Mesenchymal stem cell (in vitro differentiated cells and primary cell): ENCODE measurements at regions not wholly inside any gene's neighbourhood (a gene's known extent, or its start where the extent isn't known, plus 50 kb on each side); places are given as distances from the start of the nearest gene placed in this dataset.

Experiments
- DNase-seq: peaks from one replicate; pipeline ENCODE4 v3.0.0-alpha.2; 2013
- H2AFZ ChIP-seq: one replicate; pipeline ENCODE4 v1.6.1; 2013; ENCODE audit warnings: low read depth, mild to moderate bottlenecking, control low read depth, inconsistent platforms, low read length, moderate library complexity
- H2AK5ac ChIP-seq: 2 replicates; pipeline ENCODE4 v1.6.1; 2013; ENCODE audit warnings: low read length, moderate library complexity, mild to moderate bottlenecking, inconsistent platforms; ENCODE audit not compliant: severe bottlenecking
- H2BK120ac ChIP-seq: one replicate; pipeline ENCODE4 v1.6.1; 2013; ENCODE audit warnings: low read depth, mild to moderate bottlenecking, inconsistent platforms, low read length, moderate library complexity
- H2BK12ac ChIP-seq, 2 experiments: one replicate each; pipeline ENCODE4 v1.6.1; 2013; ENCODE audit warnings: inconsistent platforms in 2 of 2, low read length in 2 of 2, mild to moderate bottlenecking in 2 of 2, moderate library complexity in 2 of 2, control low read depth in 1 of 2
- H2BK15ac ChIP-seq: one replicate; pipeline ENCODE4 v1.6.1; 2013; ENCODE audit warnings: mild to moderate bottlenecking, low read depth, inconsistent platforms; ENCODE audit not compliant: poor library complexity, severe bottlenecking
- H2BK5ac ChIP-seq: 2 replicates; pipeline ENCODE4 v1.6.1; 2013; ENCODE audit warnings: low read depth, mild to moderate bottlenecking, low read length, control low read depth, inconsistent platforms; ENCODE audit not compliant: poor library complexity, severe bottlenecking
- H3K14ac ChIP-seq, 2 experiments: one replicate each; pipeline ENCODE4 v1.6.1; 2013; ENCODE audit warnings: inconsistent platforms in 2 of 2, low read length in 2 of 2, control low read depth in 1 of 2, mild to moderate bottlenecking in 1 of 2, moderate library complexity in 1 of 2
- H3K18ac ChIP-seq, 2 experiments: one replicate each; pipeline ENCODE4 v1.6.1; 2013; ENCODE audit warnings: inconsistent platforms in 2 of 2, low read length in 2 of 2, control low read depth in 1 of 2, low read depth in 1 of 2, mild to moderate bottlenecking in 1 of 2
- H3K23ac ChIP-seq, 2 experiments: one replicate each; pipeline ENCODE4 v1.6.1; 2013; ENCODE audit warnings: inconsistent platforms in 2 of 2, low read length in 2 of 2, mild to moderate bottlenecking in 2 of 2, moderate library complexity in 2 of 2, control low read depth in 1 of 2
- H3K27ac ChIP-seq: 2 replicates; pipeline ENCODE4 v1.5.1; 2013; ENCODE audit warnings: mild to moderate bottlenecking, moderate library complexity, low read length, control low read depth, inconsistent platforms; ENCODE audit not compliant: poor library complexity, severe bottlenecking
- H3K27me3 ChIP-seq, 2 experiments: 2 replicates each; pipeline versions ENCODE4 v1.6.1 to v1.7.0; 2013; ENCODE audit warnings: low read length in 2 of 2, mild to moderate bottlenecking in 2 of 2, moderate library complexity in 2 of 2, control low read depth in 1 of 2, inconsistent platforms in 1 of 2; ENCODE audit not compliant: control insufficient read depth in 1 of 2, insufficient read depth in 1 of 2
- H3K36me3 ChIP-seq, 2 experiments: 2 replicates each; pipeline versions ENCODE4 v1.6.1 to v1.7.0; 2013; ENCODE audit warnings: low read length in 2 of 2, control low read depth in 1 of 2, inconsistent platforms in 1 of 2, low read depth in 1 of 2, mild to moderate bottlenecking in 1 of 2; ENCODE audit not compliant: insufficient read depth in 2 of 2, control insufficient read depth in 1 of 2
- H3K4ac ChIP-seq, 2 experiments: one replicate each; pipeline ENCODE4 v1.6.1; 2013; ENCODE audit warnings: inconsistent platforms in 2 of 2, low read length in 2 of 2, mild to moderate bottlenecking in 2 of 2, moderate library complexity in 2 of 2, control low read depth in 1 of 2, low read depth in 1 of 2
- H3K4me1 ChIP-seq: 2 replicates; pipeline ENCODE4 v1.6.1; 2013; ENCODE audit warnings: low read depth, low read length, control low read depth; ENCODE audit not compliant: control insufficient read depth, insufficient read depth
- H3K4me2 ChIP-seq: 2 replicates; pipeline ENCODE4 v1.6.1; 2013; ENCODE audit warnings: low read length, mild to moderate bottlenecking, inconsistent platforms; ENCODE audit not compliant: poor library complexity, severe bottlenecking
- H3K4me3 ChIP-seq, 2 experiments: 2 replicates each; pipeline versions ENCODE4 v1.5.1 to v1.7.0; 2013; ENCODE audit warnings: low read length in 2 of 2, mild to moderate bottlenecking in 2 of 2, control low read depth in 1 of 2, low read depth in 1 of 2; ENCODE audit not compliant: insufficient read depth in 1 of 2
- H3K79me1 ChIP-seq: replicated peaks from 2 replicates; pipeline ENCODE4 v1.6.1; 2013; ENCODE audit warnings: mild to moderate bottlenecking, control low read depth, low read length, inconsistent platforms; ENCODE audit not compliant: poor library complexity, severe bottlenecking
- H3K9ac ChIP-seq: 2 replicates; pipeline ENCODE4 v1.7.0; 2013; ENCODE audit warnings: mild to moderate bottlenecking, low read length, moderate library complexity
- H3K9me3 ChIP-seq: 2 replicates; pipeline ENCODE4 v1.7.0; 2013; ENCODE audit warnings: mild to moderate bottlenecking, low read length; ENCODE audit not compliant: control insufficient read depth
- H4K8ac ChIP-seq: one replicate; pipeline ENCODE4 v1.6.1; 2013; ENCODE audit warnings: inconsistent platforms, mild to moderate bottlenecking, low read length, moderate library complexity
- H4K91ac ChIP-seq: one replicate; pipeline ENCODE4 v1.6.1; 2013; ENCODE audit warnings: mild to moderate bottlenecking, low read length, inconsistent platforms
- WGBS: methylation state at CpG from one replicate; pipeline ENCODE4 v1.1.7; 2013; ENCODE audit warnings: mixed read lengths; 5-methylcytosine and 5-hydroxymethylcytosine counted together

DNA sequence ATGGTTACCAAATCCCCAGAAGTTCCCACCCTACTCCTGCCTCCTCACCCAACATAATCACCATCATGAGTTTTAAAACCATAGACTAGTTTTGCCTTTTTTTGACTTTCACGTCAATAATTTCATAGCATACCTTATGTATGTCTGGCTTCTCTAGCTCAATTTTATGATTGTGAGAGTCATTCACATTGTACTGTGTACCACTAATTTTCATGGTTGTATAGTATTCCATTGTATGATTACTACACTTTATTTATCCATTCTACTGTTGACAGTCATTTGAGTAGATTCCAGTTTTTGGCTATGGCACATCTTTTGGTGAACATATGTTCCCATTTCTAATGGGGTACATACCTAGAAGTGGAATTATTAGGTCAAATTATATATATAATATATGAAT is 195.3 kb upstream of the TCF21 start:
- no peak overlapping the region for H2AFZ ChIP-seq
- no peak overlapping the region for H2BK120ac ChIP-seq
- no peak overlapping the region for H3K4me2 ChIP-seq

DNA sequence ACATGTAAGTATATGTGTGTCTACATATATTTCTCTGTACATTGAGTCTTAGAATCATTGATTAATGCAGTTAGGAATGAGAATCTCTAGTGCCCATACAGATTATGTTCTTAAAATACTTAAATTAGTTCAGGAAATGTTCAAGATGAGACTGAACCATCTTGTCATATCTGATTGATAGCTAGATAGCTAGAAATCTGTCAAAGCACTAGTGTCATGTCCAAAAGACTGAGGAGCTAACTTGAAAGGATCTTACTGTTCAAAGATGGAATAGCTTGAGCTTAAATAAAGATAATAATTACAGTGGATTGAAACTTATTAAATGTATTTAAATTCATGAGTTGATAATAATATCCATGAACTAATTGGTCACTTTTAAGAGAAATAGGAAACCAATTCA is 191.7 kb upstream of the TCF21 start:
- Histone ChIP-seq H2BK15ac (no peak overlapping the region), H3K79me1 (no peaks in the 10 kb centered on the region), H3K27me3 (no peaks in the 10 kb centered on the region), H3K9me3 (no peaks in the 10 kb centered on the region), H3K9ac (no peak overlapping the region), H3K4me1 (no peaks in the 10 kb centered on the region), H3K27ac (no peak overlapping the region), H3K4me3 (no peak overlapping the region), H3K36me3 (no peaks in the 10 kb centered on the region), H2BK120ac (no peak overlapping the region), H2BK12ac (no peak overlapping the region), H2BK5ac (no peak overlapping the region), H2AK5ac (no peak overlapping the region), H3K4me2 (no peak overlapping the region), H3K14ac (no peak overlapping the region), H3K23ac (no peak overlapping the region), H4K91ac (no peak overlapping the region), H4K8ac (no peak overlapping the region), H3K4ac (no peak overlapping the region), H3K18ac (no peak overlapping the region), H2AFZ (no peak overlapping the region)
- no peak for DNase-seq

More for the DNA sequence above, 195.3 kb upstream of the TCF21 start:
- Histone ChIP-seq H2BK15ac (no peak overlapping the region), H3K9me3 (no peaks in the 10 kb centered on the region), H2BK5ac (no peak overlapping the region), H3K4ac (no peak overlapping the region), H3K36me3 (no peaks in the 10 kb centered on the region), H3K4me3 (no peak overlapping the region), H3K27me3 (no peaks in the 10 kb centered on the region), H3K9ac (no peak overlapping the region), H3K14ac (no peak overlapping the region), H2AK5ac (no peak overlapping the region), H4K8ac (no peak overlapping the region), H3K27ac (no peak overlapping the region), H3K18ac (no peak overlapping the region), H3K4me1 (no peaks in the 10 kb centered on the region), H2BK12ac (no peak overlapping the region), H3K23ac (no peak overlapping the region), H4K91ac (no peak overlapping the region), H3K79me1 (no peaks in the 10 kb centered on the region)
- DNase-seq = no peak
- WGBS = 100% methylated on average over 1 of the region's 1 CpG

DNA sequence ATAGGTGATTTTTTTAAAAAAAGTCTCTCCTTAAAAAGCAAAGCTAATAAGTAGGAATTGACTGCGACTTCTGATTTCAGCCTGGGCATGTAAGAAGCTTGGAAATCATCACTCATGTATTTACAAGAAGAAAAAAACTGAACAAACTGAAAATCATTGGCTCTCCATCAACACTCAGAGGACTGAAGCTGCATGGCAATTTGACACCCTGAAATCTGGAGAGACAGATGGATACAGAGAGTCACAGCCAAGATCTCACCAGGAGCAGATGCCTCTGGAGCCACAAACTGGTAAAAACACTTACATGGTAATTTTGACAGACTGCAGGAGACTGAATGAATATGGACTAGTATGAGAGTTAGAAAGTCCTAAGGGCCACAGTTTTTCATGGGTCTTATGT is 191.2 kb upstream of the TCF21 start:
- DNase-seq = no peak
- H2BK12ac ChIP-seq = peak overlapping the region in 1 of 2 experiments; percentile 31
- H3K14ac ChIP-seq = no peak overlapping the region
- H3K4me3 ChIP-seq = no peak overlapping the region
- no peak overlapping the region for H3K18ac ChIP-seq
- no peak overlapping the region for H2AFZ ChIP-seq
- no peaks in the 10 kb centered on the region for H3K79me1 ChIP-seq
- H3K23ac ChIP-seq = no peak overlapping the region
- H3K4me2 ChIP-seq = no peak overlapping the region
- H3K27ac ChIP-seq = no peak overlapping the region
- H3K4me1 ChIP-seq = no peaks in the 10 kb centered on the region
- H2AK5ac ChIP-seq = no peak overlapping the region
- no peak overlapping the region for H4K8ac ChIP-seq
- no peak overlapping the region for H2BK15ac ChIP-seq
- no peaks in the 10 kb centered on the region for H3K9me3 ChIP-seq
- no peak overlapping the region for H4K91ac ChIP-seq
- H2BK120ac ChIP-seq = no peak overlapping the region
- no peak overlapping the region for H3K9ac ChIP-seq
- 100% methylated on average over 1 of the region's 1 CpG for WGBS
- H3K36me3 ChIP-seq = no peaks in the 10 kb centered on the region
- no peak overlapping the region for H3K4ac ChIP-seq
- H2BK5ac ChIP-seq = no peak overlapping the region
- no peaks in the 10 kb centered on the region for H3K27me3 ChIP-seq

DNA sequence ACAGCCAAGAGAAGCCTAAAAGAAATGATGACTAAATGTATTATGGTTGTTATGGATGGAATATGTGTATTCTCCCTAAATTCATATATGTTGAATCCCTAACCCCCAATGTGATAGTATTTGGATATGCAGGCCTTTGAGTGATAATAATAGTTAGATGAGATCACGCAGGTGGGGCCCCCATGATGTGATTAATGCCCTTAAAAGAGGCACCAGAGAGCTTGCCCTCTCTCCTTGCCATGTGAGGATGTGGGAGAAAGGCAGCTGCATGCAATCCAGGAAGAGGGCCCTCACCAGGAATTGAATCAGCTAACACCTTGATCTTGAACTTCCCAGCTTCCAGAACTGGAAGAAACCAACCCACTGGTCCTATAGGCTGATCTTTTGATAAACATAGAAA is 190.6 kb upstream of the TCF21 start:
- H3K14ac ChIP-seq = no peak overlapping the region
- H3K4me2 ChIP-seq = no peak overlapping the region
- H3K4me1 ChIP-seq = no peaks in the 10 kb centered on the region
- no peak for DNase-seq
- H3K27ac ChIP-seq = no peak overlapping the region
- no peak overlapping the region for H2BK120ac ChIP-seq
- no peak overlapping the region for H3K18ac ChIP-seq
- no peak overlapping the region for H4K8ac ChIP-seq
- WGBS = 94% methylated on average over 1 of the region's 1 CpG
- no peak overlapping the region for H4K91ac ChIP-seq
- no peak overlapping the region for H2AFZ ChIP-seq
- no peak overlapping the region for H3K9ac ChIP-seq
- no peak overlapping the region for H2BK5ac ChIP-seq
- H3K9me3 ChIP-seq = no peaks in the 10 kb centered on the region
- H2BK12ac ChIP-seq = no peak overlapping the region
- H3K4me3 ChIP-seq = no peak overlapping the region
- no peak overlapping the region for H3K4ac ChIP-seq
- no peaks in the 10 kb centered on the region for H3K27me3 ChIP-seq
- H3K23ac ChIP-seq = no peak overlapping the region
- H2AK5ac ChIP-seq = no peak overlapping the region
- H3K36me3 ChIP-seq = no peaks in the 10 kb centered on the region
- no peaks in the 10 kb centered on the region for H3K79me1 ChIP-seq
- H2BK15ac ChIP-seq = no peak overlapping the region
